GM21723 (cell line): ENCODE measurements at regions not wholly inside any gene's neighbourhood (a gene's known extent, or its start where the extent isn't known, plus 50 kb on each side); places are given as distances from the start of the nearest gene placed in this dataset.

Source experiments
- ATAC-seq: cut with Tn5 transposase; IDR thresholded peaks from one replicate; pipeline ENCODE4 v1.9.1; 2021; ENCODE audit warnings: mild to moderate bottlenecking, moderate library complexity; ENCODE audit not compliant: unreplicated experiment

DNA sequence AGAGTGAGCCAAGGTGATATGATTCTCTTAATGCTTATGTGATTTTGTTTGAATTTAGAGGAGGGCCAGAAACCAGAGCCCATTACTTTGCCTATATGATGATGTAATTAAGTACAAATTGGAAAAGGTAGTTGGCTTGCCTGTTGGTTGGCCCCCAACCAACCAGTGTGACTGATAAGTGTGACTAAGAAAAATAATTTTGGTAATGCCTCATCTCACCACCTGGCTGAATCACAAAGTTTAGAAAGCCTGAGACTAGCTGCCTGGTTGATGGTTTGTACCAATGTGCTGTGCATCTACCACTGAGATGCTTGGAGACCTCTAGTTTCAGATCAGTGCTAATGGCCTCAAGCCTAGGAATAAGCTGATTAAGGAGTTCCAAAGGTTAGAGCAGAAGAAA lies 338.7 kb downstream of the CDH2 start:
- ATAC-seq = no peak

DNA sequence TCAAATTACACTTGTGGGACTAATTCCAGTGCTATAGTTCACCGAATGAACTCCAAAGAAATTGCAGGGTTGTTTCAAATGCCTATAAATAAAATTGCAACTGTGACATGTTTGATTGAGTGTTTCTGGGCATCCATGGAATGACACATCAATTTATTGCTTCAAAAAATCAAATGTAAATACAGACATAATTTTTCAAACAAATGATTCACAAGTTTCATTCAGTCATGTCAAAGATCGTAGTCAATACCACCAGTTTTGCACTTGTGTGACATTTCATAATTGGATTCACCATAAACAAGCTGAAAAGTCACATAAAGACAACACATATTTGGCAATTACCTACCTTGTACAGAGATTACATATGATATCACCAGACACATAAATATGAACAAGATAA lies 350.8 kb downstream of the CDH2 start:
- ATAC-seq = no peak

DNA sequence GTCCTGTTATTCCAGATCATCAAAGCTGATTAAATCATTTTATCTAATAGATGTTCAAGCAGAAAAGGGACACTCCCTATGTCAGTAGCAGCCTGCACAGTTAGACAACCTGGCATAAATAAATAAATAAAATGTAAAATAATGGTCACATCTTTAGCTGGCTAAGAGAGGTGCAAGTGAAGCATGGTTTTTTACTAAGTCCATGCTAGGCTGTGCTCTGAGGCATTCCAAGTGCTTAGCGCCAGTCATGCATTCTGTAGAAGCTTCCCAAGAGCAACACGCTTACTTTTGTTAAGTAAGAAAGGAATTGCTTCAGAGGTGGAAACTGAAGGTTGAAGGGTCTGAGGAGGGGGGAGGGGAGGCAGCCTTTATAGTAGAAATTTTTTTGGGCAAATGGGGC lies 351.2 kb downstream of the CDH2 start:
- no peak for ATAC-seq

DNA sequence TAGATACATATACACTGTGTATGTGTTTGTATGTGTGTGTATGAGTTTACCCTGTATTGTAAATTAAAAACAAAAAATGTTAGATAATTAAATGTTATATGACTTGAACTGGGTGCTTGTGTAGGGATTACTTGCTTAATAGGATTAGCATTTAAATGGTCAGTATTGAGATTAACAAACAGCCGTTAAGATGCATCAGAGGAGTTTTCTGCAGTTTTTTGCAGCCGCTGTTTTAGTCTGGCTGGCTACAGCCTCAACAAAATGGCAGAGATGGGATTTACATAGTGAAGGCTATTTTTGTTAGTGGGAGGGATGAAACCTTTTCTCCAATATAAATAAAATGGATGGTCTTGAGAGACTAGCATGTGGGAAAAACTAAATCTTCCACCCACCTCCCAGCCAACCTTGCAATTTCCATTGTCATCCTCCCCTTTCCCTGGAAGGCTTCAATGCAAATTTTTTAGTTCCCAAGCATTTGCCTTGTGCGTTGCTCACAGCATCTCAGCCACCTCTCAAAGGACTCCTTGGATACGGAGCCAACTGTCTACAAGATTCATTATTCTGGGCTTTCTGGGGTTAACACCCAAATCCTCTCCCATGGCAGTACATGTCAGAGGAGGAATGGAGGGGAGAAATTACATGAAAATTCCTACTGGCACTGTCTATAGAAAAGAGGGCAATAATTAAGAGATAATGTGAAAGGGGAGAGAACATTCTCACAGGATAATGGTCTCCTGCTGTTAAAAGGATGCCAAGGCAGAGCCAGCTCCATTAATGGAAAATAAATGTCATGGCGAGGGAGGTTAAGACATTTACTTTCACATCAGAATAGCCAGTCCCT lies 351.9 kb downstream of the CDH2 start:
- ATAC-seq = no peak

DNA sequence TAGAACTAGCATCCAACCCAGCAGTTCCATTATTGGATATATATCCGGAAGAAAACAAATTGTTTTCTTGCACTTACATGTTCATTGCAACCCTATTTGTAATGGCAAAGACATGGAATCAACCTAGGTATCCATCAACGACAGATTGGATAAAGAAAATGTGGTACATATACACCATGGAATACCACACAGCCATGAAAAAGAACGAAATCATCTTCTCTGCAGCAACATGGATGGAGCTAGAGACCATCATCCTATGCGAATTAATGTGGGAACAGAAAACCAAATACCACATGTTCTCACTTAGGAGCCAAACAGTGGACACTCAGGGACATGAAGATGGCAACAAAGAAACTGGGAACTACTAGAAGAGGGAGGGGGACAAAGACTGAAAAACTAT lies 352.7 kb downstream of the CDH2 start:
- no peak for ATAC-seq

DNA sequence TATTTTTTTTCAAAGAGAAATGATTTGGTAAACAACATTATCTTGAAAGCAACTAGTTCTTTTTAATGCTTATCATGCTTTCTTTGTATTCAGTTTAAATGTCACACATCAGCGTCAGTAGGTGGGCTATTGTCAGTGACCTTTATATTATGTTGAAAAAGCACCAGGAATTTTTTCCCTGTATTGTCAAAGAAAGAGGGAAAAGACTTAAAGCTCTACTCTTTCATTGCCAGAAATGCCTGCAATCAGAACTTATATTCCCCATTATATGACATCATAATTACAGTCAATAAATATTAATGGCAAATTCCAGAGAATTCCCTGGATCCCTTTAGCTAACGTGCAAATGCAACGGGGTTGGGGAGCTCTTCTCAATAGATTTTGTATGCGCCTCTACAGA lies 353.9 kb downstream of the CDH2 start:
- ATAC-seq = no peak

DNA sequence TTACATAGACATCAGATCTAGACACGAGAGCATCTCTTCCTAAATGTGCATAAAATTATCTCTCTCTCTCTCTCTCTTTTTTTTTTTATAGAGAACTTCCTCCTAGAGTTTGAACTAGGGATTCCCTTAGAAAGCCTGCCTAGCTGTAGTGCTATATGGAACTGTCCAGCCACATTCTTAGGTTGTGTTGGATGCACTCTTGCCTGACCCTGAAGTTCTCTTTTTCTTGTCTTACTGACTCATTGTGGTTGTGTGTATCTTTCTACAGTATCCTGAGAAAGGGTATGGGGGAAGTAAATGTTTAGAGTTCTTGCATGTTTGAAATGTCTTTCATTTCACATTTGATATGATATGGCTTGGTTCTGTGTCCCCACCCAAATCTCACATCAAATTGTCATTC lies 368.2 kb downstream of the CDH2 start:
- ATAC-seq = no peak

DNA sequence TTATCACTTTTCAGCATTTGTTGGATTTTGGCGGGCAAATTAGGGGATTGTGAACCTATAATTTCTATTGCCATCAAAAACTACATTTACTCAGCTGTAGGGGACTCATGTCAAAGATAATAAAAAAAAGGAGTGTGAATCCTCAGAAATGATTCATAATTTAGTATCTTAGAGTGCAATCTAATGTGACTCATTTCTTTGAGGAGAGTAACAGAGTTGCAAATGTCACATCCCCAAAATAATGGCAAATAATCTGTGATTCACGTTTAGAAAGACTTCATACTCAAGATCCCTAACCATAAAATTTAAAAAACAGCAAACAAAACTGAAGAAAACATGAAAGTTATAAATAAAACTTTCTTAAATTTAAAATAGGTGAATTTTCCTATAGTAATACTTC lies 373.0 kb downstream of the CDH2 start:
- no peak for ATAC-seq

DNA sequence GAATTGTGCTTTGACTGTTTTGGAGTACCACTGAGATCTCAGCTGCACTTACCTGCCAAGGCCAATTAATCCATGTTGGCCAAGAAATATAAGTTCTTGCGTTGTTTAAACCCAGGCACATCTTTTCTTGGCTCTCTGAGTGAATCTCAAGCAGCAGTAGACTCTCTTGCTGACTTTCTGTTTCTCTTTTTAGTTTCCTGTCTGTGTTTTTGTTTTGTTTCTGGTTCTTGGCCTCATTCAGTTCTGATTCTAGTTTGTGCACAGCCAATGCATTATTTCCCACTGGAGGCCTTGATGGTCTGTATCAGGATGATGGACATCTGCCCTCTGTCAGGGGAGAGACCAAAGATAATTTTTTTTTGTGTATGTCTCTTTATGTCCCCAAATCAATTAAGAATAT lies 379.4 kb downstream of the CDH2 start:
- ATAC-seq = no peak

DNA sequence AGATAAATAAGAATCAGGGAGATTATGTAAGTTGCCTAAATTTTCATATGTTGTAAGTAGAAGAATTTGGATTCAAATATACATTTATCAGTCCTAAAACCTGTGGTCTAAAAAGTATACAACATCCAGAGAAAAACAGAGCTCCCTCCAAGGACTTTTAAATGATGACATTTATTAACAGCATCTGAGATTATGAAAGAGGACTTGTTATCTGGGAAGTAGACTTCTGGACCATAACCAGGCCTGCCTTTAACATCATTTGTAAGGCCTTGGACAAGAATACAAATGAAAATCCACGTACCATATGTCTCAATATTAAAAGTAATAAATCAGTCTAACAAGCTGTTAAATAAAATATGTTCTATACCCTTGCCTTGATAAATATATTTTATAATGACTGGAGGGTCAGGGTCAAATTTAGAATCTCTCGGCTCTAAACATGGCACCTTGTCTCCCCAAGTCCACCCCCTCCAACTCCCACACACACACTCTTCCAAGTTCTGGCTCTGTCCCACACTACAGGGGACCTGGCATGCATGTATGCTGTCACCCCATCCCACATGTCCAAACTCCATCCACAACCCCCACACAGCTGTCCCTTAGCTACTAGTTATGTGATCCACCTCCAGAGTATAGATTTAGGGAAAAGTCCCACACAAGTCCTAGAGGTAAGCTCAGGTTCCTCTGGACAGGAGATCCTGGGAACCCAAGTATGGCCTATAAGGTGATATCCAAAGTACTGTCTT lies 382.6 kb downstream of the CDH2 start:
- ATAC-seq = no peak

DNA sequence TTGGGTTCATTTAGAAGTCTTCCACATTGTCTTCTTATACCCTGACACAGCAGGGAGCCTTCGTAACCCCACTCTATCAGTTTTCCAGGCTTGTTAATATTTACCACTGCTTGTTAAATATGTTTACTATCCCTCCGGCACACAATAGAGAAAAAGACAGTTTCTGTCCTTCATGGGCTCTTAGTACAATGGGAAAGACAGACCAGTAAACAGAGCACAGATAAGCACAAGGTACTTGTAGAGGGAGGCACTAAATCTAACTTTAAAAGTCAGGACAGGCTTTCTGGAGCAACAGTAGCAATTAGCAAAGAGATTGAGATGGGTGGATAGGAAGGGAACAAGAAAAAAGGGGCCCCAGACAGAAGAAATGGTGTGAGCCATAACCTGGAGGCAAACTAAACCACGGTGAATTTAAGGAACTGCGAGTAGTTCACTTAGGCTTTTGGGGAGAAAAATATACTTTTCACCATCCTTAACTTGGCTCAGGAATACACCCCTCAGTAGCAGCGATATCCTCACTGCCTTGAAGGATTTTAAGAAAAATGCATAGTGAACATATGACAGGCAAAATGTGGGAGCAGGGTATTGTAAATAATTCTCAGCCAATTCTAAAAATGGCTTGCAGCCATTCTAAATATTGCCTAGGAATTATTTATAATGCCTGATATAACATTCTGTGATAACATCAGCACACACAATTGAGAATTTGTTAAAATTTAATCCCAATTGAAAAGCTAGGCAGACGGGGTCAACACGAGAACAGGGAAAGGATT lies 383.7 kb downstream of the CDH2 start:
- ATAC-seq = no peak

DNA sequence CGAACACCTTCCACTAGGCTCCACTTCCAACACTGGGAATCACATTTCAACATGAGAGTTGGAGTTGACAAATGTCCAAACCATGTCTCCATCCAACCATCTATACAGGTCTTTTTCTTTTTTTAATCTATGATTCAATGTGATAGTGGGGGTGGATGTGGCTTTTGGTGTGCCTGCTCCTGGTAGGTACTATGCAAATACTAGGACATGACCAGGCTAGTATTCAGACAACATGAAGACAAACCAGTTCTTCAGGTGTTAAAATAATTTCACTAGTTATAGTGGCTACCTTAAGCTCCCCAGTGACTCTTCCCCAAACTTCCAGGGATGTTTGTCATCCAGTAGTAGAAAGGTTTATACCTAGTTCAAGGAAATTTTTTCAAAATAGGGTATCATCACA lies 387.5 kb downstream of the CDH2 start:
- no peak for ATAC-seq

DNA sequence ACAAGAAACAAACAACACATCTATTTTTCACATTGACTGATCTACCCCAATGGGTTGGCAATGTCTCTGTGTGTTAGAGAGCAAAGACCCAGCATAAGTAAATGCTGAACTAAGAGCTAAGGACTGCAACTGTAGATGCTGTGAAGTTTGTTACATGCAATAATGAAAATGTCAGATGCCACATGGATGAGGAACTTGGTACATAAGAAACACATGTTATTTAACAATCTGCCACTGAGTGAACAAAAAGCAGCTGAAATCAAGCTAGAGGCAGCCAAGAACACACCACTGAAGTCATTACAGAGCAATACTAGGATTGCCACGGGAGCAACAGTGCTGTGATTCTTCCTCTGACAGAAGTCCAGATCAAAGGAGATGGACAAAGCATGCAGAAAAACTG lies 389.4 kb downstream of the CDH2 start:
- ATAC-seq = no peak

DNA sequence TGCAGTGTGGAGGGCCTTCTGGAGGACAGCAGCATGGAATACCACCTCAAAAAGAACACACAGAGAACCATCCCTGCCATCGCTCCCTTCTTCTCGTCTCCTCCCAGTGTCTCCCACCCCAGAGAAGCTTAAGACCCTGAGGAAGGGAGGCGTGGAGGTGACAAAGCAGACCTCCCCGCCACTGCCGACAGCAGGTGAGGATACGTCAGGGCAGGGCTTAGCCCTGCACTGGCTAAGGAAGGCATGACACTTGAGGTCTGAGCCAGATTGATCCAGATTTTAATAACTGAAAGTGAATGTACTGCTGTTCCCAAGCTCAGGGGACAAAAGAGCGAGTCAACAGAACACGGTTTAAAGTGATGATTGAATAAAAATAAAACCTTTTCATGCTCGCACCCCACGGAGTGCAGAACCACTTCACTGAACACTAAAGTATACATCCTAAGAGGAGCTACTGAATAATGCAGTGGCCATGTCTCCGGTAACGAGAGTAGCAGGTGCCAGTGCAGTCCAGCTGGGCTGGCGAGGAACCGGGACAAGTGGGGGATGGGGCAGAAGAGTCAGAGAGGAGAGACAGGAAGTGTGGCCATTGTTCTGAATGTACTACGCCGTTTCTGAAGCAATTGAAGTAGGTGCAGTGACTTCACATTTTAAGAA lies 391.0 kb downstream of the CDH2 start:
- ATAC-seq = no peak

DNA sequence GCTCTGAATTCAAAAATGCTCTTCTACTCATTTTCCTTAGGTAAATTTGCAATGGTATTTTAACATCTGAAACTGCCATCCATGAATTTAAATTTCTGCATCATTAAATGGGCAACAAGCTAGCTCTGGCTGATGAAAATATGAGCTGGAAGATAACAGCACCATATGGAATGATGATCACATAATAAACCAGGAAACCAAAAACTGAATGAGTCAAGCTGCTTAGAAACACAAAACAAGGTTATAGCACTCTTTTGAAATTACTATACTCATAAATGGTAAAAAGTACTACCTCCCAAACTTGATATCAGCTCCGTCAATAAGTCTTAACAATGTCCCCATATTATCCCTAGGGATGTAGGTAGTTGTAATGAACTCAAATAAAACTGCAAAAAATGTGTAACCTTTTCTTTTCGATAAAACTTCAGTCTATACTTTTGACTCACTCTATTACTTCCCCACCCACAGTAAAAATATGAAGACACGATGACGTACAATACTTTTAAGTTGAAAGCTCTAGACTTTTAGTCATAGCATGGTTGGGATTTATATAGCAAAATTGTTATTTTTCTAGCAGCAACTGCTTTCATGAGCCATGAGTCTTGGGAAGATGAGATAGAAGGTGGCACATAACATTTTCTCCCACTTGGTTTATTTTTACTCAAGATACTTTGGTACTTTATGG lies 396.7 kb downstream of the CDH2 start:
- ATAC-seq = no peak

DNA sequence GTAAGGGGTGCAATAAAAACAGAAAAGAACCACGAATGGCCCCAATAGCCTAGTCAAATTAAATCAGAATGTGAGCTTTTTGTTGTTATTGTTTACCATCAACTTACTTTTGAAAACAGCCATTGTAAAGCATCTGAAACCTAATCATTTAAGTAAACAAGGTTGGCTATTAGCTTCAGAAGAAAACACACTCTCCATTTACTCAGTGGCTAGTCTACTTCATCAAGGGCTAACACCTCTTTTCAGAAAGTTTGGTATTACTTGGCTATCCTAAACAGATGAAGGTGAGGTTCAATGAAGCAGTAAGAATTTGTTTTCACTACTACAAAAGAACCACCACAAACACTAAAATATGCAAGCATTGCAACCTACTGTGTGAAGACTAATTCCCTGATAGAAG lies 398.0 kb downstream of the CDH2 start:
- ATAC-seq = no peak

DNA sequence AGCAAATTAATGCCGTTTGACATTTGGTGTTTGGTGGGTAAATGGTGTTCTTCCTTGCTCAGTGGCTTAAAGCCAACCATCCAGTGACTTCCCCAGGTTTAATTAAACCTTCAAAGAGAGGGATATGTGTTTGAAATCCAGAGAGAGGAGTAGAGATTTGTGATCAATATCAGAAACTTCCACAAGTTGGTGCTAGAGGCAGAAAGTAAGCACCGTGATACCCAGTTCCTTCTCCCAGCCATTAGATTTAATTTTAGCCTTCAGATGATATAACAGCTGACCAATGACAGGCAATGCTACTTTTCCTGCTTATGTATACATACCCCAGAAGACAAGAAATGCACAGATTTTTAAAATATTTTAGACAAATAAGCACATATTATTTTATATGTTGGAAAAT lies 398.5 kb downstream of the CDH2 start:
- no peak for ATAC-seq

DNA sequence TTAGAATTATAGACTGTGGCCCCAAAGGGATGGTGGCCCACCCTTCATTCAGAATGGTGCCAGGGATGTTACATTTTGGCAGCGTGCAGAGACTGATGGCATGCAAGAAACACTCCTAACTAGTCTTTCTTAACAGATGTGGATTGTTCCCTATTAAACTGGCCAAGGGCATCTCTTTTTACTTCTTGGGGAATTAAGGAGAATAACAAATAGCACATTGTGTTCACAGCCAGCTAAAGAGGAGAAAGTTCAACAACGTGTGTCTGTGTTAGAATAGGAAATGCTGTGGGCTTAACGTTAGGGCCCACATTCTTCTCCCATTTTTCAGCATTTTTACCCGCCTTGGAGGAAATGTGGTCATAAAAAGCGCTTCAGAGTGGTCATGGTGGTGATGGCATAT lies 404.8 kb downstream of the CDH2 start:
- ATAC-seq = no peak

DNA sequence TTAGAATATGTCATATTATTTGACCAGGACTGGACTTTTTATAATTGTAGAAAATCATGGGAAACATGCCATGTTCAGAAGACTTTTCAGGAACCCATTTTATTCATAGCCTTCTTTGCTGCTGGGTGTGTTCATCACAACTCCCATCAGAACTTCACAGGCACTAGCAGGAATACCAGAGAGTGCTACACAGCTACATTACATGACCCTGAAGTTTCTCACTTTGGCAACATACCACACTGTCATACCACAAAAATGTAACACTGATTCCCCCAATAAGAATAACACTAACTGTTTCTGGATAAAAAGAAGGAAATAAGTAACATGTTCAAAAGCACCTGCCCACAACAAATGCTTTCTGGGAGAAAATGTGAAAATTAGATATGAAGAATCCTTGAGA lies 405.4 kb downstream of the CDH2 start:
- no peak for ATAC-seq

DNA sequence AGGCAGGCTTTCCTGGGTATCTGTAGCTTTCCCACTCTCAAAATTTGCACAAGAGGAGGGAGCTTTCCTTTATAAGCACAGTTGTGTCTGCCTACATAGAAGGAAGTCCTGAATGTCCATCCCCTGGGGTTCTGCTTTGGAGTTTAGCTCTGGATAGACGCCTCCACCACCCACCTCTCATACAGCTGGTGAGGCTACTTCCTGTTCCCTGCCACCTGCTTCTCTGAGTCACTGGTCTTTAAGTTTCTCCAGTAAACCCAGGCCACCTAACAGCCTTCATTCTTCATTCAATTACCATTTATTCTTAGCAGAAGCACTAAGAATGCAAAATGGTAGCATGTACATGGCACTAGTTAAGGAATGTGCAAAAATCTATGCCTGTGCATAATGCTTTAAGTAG lies 407.8 kb downstream of the CDH2 start:
- ATAC-seq = no peak

DNA sequence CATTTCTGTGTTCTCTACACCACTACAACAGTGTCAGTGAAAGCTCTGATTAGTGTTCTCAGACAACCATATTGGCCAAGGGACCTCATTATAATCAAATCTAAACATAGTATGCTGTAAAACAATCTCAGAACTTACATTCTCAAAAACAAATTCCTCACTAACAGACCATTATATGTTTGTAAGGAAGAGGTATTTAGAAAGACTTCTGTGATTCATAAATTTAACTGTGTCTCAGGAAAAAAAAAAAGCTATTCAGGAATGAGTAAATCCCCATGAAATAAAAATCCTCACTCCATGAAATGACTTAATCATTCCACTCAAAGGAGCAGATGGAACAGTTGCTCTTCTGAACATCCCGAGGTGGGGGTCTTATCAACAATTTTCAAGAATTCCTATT lies 413.0 kb downstream of the CDH2 start:
- ATAC-seq = no peak
